T-helper 9 cell (primary cell): ENCODE measurements at regions not wholly inside any gene's neighbourhood (a gene's known extent, or its start where the extent isn't known, plus 50 kb on each side); places are given as distances from the start of the nearest gene placed in this dataset.

Experiments used
- DNase-seq: peaks from one replicate; pipeline ENCODE4 v3.0.0-alpha.2; 2020

DNA sequence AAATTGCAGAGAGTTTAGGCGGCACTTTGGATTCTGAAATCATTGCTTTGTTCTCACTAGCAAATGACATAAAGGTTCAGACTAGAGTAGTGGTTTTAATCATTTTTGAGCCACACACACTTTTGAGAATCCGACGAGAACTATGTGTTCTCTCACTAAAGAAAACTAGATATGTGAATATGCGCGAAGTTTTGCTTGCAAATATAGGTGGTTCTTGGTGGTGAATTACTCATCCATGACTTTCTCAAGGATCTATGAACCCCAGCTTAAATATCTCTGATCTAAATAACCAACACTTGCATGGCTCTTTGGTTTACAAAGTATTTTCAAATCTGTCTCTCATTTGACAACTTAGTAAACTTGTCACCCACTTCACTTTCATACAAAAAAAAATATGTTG lies 54.8 kb downstream of the NOG start:
- DNase-seq = no peak

DNA sequence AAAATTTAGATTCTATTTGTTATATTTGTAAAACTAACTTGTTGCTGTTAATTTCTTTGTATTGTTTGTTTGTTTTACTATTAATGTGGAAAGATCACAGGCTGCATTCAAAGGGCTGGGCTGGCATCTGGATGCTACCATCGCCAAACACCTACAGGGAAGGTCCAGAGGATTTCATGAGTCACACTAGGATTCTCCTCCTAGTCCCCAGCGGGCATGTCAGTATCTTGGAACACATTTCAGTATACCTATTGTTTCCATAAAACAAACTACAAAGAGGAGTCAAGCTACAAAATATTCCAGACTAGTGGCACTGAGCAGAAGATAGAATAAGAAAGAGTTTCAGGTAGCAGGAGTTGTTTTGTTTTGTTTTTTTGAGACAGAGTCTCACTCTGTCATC lies 55.3 kb downstream of the NOG start:
- no peak for DNase-seq

DNA sequence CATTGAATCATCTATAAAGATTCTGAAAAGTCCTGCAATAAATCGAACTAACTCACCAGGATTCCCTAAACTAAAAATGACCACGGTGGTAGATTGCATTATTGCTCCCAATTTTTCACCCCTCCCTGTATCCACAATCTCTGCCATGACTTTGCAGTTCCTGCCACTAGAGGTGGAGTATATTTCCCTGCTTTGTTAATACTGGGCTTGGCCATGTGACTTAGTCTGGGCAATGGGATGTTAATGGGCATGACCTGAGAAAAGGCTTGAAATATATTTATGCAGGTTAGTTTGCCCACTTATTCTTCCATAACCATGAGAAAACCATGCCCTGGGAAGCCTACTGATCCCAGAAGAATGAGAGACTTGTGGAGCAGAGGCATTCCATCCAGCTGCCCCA lies 59.1 kb downstream of the NOG start:
- DNase-seq = no peak

DNA sequence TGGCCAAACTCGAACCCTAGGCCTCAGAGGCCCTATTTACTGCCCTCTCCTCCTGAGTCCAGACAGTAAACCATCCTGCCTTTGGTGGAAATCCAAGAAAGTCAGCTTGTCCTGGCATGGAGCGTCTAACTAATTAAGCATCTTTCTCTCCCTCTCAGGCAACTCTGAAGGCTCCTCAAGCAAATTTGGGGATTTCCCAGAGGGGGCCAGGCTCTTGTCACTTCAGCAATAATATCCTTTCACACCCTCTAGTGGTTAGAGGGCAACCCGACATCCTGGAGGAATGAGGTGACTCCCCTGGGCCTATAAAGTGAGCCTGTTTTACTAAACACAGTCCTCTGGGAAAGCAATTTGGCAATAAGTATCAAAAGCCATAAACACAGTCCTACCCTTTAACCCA lies 60.4 kb downstream of the NOG start:
- peak; percentile 2 for DNase-seq

DNA sequence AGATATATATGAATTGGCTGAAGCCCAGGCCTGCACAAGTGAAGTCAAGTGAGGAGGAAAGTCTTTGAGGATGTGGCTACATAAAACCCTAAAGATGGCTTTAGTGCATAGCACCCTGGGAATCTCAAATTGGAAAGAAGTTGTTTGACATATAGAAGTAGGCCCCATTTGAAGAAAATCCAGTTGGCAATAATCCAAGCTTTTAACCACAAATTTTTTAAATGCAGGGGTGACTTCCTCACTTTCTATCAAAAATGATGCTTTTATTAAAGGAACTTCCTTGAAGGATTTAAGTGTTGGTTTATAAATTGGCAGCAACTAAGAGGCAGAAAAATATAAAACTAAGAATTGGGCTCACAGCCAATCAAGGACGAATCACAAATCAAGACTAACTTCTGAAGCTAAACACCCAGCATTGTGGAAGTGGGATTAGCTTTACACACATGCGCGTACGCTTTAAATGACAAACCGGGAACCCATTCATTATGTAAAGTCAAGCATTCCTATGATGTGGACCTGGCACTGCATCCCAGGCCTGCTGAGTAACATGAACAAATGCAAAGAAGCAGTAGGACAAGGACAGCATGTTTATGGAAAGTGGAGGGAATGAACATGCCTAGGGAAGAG lies 63.3 kb downstream of the NOG start:
- no peak for DNase-seq

DNA sequence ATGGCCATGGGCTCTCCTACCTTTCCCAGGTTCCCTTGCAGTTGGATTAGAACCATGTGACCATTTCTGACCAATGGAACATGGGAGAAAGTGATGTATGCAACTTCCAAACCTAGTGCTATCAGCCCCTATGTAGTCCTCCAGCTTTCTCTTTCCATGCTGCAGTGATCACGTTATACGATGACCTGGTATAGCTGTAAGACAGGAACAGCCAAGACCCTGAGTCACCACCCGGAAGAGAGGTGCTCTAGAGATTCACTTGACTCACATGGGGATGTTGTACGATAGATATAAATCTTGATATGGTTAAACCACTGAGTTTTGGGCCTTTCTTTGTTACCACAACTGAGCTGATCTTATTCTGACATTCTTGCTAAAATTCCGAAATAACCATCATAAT lies 65.1 kb downstream of the NOG start:
- no peak for DNase-seq

DNA sequence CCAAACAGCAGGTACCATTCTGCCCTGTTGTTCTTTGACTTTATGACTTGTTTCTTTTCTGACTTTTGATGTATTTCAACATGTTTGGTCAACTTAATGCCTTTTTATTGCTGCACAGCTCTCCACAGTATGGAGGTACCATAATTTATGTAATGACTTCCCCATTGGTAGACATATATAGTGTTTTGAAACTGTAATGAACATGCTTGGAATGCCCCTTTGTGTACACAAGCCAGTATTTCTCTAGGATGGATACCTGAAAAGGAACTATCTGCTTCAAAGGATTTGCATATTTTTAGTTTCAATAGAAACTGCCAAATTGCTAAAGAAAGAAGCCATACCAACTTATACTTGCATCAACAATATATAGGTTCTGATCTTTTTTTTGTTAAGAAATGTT lies 66.1 kb downstream of the NOG start:
- no peak for DNase-seq

DNA sequence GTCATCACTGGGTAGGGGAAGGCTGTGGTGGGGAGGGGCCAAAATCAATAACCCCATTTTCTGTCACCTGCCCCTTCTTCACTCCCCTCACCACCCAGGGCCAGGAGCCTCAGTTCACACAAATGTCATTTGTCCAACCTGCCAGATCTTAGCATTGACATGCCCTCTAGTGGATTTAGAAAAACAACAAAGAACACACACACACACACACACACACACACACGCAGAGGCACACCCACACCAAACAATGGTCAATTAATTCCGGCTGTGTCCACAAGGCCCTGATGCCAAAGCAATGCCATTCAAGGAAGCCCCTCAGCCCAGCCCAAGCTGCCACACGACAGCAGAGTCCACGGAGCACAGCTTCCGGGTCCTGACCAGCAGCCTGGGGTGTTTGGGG lies 68.4 kb downstream of the NOG start:
- DNase-seq = no peak

DNA sequence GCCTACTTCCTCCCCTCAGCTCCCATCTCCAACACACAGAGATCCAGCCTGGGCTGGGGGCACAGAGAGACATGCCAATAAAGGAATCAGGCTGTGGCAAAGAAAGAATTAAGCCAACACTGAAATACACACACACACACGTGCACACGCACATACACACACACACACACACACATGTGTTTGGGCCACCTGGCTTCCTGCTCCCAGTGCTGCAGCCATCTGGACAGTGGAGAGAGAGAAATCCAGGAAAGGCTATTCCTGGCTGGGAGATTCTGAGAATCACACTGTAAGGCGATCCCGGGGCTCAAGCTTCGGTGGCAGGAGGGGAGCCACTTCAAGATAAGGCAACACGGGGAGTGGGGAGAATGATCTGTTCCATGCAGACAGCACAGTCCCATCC lies 72.4 kb downstream of the NOG start:
- DNase-seq = no peak

DNA sequence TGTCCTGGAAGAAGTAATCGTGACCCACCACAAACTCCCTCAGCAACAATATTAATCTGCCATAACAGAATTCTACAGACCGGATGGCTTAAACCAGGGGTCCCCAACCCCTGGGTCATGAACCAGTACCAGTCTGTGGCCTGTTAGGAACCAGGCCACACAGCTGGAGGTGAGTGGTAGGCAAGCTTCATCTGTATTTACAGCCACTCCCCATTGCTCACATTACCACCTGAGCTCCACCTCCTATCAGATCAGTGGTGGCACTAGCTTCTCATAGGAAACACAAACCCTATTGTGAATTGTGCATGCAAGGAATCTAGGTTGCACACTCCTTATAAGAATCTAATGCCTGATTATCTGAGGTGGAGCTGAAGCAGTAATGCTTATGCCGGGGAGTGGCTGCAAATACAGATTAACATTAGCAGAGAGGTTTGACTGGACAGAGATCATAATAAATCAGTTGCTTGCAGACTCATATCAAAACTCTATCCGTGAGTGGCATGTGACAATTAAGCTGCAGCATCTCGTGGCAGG lies 74.5 kb downstream of the NOG start:
- DNase-seq = no peak

DNA sequence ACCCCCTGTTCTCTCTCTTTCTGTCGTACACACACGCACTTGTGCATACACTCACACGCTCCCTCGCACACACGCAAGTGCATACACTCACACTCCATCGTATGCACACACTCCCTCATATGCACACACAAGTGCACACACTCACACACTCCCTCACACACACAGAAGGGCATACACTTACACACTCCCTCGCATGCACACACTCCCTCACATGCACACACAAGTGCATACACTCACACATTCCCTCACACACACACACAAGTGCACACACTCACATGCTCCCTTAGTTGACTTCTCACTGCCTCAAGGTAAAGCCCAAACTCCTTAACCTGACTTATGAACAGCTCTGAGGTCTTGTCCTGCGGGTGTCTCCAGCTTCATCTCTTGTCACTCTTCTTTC lies 78.7 kb downstream of the NOG start:
- DNase-seq = no peak

DNA sequence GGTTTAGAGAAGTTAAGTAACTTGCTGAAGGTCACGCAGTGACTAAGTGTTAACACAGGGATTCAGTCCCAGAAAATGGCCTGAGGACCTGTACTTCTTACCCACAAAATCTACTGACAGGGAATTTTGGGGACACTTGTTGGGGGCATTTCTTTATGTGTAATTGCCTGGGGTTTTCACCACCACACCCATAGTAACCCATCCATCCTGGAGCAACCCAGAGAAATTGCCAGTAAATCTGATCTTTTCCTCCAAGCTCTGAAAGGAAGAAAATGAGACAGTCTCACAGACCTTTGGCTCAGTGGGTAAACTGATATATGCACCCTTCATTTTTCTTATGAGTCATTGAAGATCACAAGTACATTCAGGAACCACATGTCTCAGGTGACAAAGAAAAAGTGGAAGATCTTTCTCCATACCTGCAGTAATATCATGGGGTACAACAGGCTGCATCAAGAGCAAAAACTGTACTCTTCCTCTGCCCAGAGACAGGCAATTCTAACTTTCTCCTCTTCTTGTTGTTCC lies 81.0 kb downstream of the NOG start:
- DNase-seq = no peak

DNA sequence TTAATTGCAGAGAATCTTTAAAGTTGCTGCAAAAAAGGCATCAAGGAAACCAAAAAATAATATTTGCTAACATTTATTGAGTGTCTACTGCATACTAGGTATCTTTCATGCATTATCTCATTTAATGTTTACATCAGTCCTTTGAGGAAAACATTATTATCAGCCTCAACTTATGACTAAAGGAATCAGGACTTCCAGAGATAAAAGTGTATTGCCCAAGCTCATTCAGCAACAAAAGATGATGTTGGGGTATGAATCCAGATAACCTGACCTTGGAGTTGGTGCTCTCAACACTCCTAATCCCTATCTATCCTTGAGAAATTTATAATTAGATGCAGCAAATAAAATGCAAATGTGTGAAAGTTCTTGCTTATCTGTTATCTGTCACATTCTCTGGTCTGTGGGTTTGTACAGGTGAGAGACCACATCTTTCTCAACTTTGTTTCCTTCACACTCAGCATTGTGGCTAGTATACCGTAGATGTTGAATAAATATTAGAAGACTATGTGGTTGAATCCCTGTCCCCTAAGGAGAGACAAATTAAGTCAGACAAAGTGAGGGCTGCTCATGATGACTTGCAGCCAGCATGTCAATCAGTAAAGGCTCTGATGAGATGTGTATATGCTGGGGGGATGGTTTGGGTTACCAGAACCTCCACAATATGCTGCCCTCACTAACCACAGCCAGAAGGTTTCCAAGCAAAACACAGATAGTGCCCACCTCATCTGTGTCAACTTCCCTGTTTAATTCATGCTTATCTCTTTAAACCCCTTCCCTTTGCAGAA lies 82.6 kb downstream of the NOG start:
- no peak for DNase-seq

DNA sequence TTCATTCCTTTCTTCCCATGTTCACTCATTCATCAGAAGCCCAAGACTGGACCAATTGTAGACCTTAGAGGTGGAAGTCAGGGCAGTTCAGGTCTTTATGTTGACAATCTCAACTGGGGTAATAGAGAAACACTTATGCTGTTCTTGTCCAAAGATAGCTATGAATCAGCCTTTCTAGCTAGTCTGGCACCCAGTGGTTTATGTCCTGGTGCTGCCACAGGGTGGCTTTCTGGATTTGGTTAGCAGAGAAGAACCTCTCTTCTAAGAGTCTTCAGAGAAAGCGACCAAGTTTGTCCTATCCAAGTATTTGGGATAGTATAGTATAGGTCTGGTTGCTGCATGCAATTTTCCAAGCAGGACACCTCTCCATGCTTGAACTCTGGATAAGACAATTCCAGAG lies 83.3 kb downstream of the NOG start:
- no peak for DNase-seq

DNA sequence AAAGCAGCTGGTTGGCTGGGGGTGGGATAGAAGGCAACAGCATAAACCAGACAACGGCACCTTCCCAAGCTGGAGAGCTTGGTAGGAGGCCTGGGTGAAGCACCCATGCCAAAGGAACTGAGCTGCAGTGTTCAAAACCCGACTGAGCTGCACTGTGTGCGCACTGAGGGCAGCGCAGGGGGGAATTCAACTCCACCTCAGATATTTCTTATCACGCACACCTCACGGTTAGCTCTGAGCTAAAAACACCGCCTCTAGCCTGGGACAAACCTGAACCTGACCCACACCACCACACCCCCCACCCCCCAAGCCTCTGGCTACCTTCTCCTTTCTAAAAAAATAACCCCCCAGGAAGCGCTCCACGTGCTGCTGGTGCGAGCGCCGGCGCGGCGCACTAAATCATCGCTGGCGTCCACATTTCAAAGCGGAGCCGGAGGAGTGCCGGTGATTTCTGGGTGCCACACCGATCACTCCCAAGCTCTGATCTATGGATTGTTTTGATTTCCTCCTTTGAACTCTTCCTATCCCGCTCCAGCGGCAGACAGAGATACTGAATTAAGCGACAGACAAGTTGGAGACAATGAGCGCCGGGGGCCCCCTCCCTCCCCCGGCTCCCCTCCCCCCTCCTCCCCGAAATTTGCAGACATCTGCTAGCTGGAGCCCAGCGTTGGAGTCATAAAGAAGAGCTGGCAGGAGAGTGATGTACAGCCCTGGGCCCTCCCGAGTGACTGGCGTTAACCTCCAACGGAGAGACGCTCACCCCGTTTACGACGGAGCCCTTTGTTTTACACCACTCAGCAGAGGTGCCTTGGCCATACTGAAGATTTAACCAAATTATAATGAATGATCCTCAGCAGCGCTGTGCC lies 85.0 kb downstream of the NOG start:
- DNase-seq = no peak

DNA sequence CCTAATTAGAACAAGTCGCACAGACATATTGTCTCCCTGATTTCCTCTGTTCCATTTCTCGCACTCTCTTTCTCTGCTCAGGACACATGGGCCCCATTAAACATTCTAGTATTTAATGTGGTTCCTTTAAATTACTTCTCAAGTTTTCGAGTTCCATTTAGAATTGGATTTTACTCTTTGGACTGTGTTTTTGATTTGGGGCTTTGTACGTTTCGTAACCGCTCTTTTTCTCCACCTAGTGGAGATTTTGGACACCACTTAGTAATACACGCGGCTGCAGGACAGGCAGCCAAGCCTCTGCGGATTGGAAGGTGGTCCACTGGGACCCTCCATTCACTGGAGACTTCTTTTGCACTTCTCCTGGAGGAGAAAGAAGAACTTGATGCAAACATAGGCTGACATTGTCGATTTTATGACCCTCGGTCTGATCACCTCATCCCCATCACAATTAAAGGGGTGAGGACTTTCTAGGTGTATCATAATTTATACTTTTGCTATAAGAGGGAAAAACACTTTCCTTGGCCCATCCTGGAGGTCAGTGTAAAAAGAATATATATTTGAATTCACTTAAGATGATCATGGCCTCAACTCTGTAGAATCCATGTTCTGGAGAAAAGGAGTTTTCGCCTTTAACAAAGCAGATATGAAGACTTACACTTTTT lies 85.7 kb downstream of the NOG start:
- no peak for DNase-seq

DNA sequence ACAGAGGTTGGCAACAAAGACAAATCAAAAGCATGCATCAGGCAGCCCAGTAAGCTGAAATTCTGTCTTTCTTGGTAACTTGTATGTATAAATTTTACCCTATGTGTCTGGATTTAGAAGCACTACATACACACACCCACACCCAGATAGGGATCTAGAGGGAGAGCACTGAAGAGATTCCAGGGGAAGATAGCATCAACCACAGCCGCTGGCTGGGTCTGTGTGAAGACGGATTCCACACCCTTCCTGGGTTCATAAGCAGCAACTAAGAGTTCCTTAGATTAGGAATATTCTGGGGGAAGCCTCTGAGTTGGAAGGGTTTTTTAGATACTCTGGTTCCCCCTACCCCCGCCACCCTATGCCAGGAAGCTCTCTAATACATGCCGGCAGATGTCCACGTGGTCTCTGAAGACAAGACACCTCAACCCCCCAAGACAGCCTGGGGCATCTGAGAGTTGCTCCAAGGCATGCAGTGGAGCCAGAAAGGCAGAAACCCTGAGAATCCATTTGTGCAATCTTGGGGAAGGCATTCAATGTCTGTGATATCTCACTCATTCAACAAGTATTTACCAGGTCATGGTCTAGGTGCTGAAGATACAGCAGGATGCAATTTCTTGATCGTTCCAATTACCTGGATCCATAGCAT lies 86.4 kb downstream of the NOG start:
- no peak for DNase-seq

DNA sequence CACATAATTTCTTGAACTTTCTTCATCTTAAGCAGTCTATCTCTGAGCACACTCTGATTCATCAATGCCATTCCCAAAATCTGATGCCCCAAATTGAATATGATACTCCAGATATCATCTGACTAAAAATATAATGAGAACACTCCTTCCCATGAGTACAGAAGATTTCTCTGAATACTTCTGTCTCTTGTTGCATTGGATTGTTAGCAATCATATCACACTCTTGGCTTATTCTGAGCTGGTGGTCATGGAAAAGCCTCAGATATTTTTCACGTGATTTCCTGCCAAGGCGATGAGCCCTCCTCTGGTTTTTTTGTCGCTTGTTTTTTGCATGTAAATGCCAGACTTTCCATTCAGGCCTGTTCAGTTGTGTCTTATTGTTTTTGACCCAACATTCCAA lies 87.2 kb downstream of the NOG start:
- no peak for DNase-seq

DNA sequence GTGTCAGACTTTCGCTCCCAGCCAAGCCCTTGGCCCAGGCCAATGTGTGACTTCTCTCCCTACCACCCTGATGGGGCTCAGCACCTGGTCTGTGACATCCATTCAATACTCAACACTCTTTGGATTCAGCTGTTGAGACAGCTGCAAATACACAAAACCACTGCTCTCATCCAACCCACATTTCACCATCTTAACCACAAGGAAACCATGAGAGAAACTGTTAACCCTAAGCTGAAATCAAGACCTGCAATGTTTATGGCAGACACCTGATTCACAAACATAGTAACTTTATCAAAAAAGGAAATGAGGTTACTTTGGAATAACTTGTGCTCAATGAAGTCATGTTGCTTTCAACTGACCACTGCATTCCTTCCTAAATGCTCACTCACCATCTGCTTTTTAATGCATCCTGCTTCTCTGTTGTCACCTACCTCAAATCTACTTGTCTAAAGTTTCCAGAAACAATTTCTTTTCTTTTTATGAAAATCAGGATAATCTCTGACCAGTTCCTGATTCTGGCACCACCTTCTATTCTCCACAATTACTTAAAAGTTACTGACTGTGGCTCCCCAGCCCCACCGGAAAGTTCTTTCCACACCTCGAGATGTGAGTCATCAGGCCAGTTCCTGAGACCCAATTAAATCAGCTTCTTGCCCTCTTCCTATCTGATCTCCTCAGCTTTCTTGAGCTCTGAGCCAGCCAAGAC lies 88.2 kb downstream of the NOG start:
- no peak for DNase-seq

DNA sequence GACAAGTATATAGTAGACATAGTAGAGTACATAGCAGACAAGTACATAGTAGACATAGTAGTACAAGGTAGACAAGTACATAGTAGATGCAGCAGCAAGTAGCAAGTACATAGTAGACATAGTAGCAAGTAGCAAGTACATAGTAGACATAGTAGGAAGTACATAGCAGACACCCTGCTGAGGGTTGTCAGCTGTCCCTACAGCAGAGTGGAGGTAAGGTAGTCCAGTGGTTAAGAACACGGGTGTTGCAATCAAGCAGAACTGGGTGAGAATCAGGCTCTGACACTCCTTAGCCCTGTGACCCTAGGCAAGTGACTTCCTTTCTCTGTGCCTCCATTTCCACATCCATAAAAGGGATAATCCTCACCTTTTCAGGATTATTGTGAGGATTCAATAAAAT lies 94.7 kb downstream of the NOG start:
- DNase-seq = no peak

DNA sequence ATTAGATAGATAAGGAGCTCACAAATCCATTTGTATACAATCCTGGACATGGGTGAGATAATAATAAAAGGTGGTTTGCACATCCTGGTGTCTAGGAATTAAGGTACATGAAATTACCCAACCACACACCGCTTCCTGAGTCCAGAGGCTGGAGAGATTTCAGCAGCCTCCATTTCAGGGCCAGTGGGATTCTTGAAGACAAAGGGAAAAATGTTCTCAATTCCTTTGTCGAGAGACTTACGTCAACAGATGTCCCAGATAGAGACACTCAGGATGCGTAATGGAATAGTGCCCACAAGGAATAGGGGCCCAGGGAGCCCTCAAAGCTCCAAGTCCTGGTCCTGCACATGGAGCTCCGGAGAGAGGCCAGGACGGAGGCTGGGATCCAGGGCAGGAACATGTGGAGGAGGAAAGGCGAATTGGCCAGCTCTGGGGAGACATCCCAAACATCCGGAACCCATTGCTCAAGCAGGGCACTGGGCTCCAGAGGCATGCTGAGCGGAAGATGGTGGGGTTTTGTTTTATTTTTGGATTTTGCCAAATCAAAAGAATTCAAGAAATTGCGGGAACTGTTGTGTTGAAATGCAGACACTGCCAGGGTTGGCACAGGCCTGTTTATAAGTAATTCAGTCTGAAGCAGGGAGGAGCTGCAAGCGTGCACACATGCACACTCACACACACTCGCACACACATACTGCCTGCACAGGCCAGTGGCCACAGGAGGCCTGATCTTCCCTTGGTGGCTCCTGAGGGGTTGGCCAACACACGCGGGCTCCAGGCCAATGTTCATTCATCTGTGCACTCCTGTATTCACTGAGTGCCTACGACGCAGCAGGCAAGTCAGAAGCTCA lies 97.2 kb downstream of the NOG start:
- DNase-seq = no peak
